ES-I3 (cell line): ENCODE measurements at regions not wholly inside any gene's neighbourhood (a gene's known extent, or its start where the extent isn't known, plus 50 kb on each side); places are given as distances from the start of the nearest gene placed in this dataset.

ENCODE experiments used
- H3K36me3 ChIP-seq: 2 replicates; pipeline ENCODE4 v1.6.1; 2013; ENCODE audit warnings: mild to moderate bottlenecking, low read length, control low read depth, moderate library complexity; ENCODE audit not compliant: insufficient read depth
- H3K4me1 ChIP-seq: 2 replicates; pipeline ENCODE4 v1.6.1; 2013; ENCODE audit warnings: mild to moderate bottlenecking, control low read depth, low read length; ENCODE audit not compliant: insufficient read depth
- H3K9ac ChIP-seq: 2 replicates; pipeline ENCODE4 v1.6.1; 2013; ENCODE audit warnings: low read depth, mild to moderate bottlenecking, low read length, moderate library complexity
- H3K9me3 ChIP-seq: 2 replicates; pipeline ENCODE4 v1.6.1; 2013; ENCODE audit warnings: mild to moderate bottlenecking, low read length, moderate library complexity; ENCODE audit not compliant: control insufficient read depth, insufficient read depth

GRCh38 chr13:108526286-108526685, 103.1 kb upstream of the MYO16 start:
- H3K9me3 ChIP-seq = no peaks in the 10 kb centered on the region
- no peaks in the 10 kb centered on the region for H3K36me3 ChIP-seq
- no peak overlapping the region for H3K9ac ChIP-seq
- no peaks in the 10 kb centered on the region for H3K4me1 ChIP-seq

DNA sequence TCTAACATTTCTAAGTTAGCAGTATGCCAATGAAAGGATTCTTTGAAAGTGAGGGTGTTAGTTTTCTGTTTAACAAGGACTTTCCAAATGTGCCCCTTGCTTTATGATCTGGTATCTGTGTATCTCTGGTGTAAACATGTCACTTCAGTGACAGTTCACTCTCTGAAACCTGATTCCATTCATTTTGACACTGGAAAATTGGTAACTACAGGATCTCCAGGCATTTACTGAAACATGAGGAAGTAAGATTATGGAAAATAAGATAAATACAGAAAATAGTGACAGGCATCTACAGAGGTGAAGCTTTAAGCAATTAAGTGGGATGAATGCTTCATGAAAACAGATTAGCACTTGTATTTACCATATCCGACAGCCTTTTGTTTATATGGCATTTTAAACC, 101.6 kb upstream of the MYO16 start:
- no peaks in the 10 kb centered on the region for H3K4me1 ChIP-seq
- H3K9me3 ChIP-seq = no peaks in the 10 kb centered on the region
- no peaks in the 10 kb centered on the region for H3K36me3 ChIP-seq
- no peak overlapping the region; the same call in 1 of the 2 replicates for H3K9ac ChIP-seq

DNA sequence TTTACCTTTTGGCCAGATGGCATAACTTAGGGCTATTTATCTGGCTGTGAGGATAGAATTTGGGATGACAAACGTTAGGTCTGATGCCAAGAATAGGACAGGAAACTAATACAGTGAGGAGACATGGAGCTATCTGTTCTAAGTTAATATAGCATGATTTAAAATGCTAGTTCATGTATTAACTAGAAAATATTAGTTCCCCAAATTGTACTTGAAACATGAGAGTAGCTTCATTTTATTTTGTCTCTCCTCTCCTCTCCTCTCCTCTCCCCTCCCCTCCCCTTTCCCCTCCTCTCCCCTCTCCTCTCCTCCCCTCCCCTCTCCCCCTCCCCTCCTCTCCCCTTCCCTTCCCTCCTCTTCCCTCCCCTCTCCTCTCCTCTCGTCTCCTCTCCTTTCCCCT, 101.1 kb upstream of the MYO16 start:
- Histone ChIP-seq H3K36me3 (no peaks in the 10 kb centered on the region), H3K4me1 (no peaks in the 10 kb centered on the region), H3K9ac (no peak overlapping the region), H3K9me3 (no peaks in the 10 kb centered on the region)

GRCh38 chr13:108533842-108534241, 95.6 kb upstream of the MYO16 start:
- H3K4me1 ChIP-seq = no peaks in the 10 kb centered on the region
- H3K36me3 ChIP-seq = no peaks in the 10 kb centered on the region
- no peak overlapping the region for H3K9ac ChIP-seq
- no peaks in the 10 kb centered on the region for H3K9me3 ChIP-seq

DNA sequence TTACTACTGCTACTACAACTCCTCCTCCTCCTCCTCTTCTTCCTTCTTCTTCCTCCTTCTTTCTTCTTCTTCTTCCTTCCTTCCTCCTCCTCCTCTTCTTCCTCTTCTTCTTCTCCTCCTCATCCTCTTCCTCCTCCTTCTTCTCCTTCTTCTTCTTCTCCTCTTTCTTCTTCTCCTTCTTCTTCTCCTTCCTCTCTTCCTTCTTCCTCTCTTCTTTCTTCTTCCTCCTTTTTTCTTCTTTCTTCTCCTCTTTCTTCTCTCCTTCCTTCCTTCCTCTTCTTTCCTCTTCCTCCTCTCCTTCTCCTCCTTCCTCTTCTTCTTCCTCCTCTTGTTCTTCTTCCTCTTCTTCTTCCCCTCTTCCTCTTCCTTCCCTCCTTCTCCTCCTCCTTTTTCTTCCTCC, 94.7 kb upstream of the MYO16 start:
- H3K36me3 ChIP-seq = no peaks in the 10 kb centered on the region
- H3K9me3 ChIP-seq = no peaks in the 10 kb centered on the region
- H3K4me1 ChIP-seq = no peaks in the 10 kb centered on the region
- no peak overlapping the region for H3K9ac ChIP-seq

GRCh38 chr13:108549934-108550333, 79.5 kb upstream of the MYO16 start:
- Histone ChIP-seq H3K9ac (no peak overlapping the region), H3K4me1 (no peaks in the 10 kb centered on the region), H3K36me3 (no peaks in the 10 kb centered on the region), H3K9me3 (no peaks in the 10 kb centered on the region)

DNA sequence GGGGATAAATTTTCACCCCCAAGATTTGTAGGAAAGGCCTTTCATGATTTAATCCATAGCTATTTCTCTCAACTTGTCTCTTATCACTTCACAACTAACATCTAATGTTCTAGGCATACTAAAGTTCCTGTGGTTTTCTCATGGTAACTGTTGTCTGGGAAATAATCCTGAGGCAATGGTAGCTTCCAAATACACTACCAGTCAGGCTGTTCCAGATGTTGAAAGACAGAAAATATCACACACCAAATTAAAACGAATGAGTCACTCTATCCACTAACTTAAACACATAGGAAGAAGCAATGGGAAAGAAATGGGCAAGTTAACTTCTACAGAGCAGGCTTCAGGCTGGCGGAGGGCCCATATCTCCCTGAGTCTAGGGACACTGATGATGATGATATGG, 77.7 kb upstream of the MYO16 start:
- no peak overlapping the region for H3K9ac ChIP-seq
- H3K9me3 ChIP-seq = no peaks in the 10 kb centered on the region
- H3K36me3 ChIP-seq = no peaks in the 10 kb centered on the region
- no peaks in the 10 kb centered on the region for H3K4me1 ChIP-seq

DNA sequence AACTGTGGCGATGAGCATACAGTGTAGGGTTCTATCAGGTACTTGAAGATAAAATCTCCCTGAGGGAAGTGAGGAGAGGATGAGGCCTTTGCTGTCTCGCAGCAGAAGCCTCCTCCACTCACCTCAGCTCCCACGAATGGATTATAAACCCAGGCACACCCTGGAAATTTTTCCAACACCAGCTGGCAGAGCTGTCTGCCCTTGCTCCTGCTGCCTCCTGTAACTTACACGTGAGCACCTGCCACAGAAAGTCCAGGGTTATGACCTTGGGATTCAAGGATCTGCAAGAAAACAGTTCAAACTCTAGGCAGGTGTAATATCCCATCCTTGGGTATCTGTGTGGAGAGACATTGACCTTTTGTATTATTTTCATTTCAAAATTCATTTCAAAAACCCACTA, 70.9 kb upstream of the MYO16 start:
- H3K4me1 ChIP-seq = no peaks in the 10 kb centered on the region
- H3K36me3 ChIP-seq = no peaks in the 10 kb centered on the region
- H3K9ac ChIP-seq = no peak overlapping the region
- H3K9me3 ChIP-seq = no peaks in the 10 kb centered on the region

DNA sequence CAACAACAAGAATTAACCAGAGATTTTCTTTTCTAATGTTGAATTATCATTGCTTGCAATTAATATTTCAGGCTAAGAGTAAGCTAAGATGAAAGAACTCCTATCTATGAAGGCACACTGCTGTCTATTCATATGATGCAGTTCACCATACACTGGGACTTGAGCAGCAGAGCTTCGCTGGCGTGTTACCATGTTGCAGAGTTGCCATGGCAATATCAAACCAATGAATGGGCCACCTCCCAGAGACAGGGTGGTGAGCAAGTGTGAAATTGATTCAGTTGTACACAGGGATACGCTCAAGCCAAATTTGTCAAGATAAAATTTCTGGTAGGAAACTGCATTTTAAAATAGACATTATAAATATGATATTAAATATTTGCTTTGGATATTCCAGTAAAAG, 69.3 kb upstream of the MYO16 start:
- Histone ChIP-seq H3K4me1 (no peaks in the 10 kb centered on the region), H3K9me3 (no peaks in the 10 kb centered on the region), H3K9ac (no peak overlapping the region), H3K36me3 (no peaks in the 10 kb centered on the region)

- no peak overlapping the region for H3K9ac ChIP-seq
- no peaks in the 10 kb centered on the region for H3K9me3 ChIP-seq
- H3K4me1 ChIP-seq = no peaks in the 10 kb centered on the region
- no peaks in the 10 kb centered on the region for H3K36me3 ChIP-seq
Measured at GRCh38 chr13:108561149-108561548, 68.3 kb upstream of the MYO16 start.

DNA sequence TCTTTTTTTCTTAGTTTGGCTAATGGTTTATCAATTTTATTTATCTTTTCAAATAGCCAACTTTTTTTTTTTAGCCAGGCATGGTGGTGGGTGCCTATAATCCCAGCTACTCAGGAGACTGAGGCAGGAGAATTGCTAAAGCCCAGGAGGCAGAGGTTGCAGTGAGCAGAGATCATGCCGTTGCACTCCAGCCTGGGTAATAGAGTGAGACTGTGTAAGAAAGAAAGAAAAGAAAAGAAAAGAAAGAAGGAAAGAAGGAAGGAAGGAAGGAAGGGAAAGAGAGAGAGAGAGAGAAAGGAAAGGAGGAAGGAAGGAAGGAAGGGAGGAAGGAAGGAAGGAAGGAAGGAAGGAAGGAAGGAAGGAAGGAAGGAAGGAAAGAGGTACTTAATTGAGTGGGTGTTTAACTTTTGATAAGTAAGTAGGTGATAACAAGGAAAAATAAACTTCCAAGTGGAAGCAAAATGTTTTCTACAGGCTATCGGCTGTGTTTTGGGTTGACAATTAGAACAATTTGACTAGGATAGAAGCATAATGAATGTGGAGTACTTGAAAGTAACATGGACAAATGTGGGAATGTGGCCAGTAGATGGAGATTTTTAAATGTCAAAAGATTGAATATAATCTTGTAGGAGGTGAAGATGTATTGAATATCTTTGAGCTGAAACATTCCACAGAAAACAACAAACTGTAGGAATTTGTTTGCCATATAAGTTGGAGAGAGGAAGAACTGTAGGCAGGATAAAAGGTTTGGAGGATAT, 62.8 kb upstream of the MYO16 start:
- H3K36me3 ChIP-seq = no peaks in the 10 kb centered on the region

DNA sequence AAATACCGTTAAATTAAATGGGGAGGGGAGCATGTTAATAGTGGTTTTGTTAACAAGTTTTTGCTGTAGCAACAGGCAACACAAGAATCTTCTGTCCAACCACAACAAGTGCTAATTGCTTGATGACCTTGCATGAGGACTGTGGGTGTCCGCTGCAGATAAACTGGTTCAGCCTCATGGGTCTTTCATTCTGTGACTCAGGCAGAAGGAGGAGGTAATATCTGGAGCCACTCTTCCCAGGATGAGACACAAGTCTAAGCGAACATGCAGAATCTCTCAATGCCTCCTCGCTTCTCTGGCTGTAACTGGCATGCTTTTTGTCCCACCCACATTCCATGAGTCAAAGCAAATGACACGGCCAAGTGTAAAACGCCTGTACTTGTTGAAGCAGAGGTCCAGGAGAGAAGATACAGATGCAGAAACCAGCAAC, 56.6 kb upstream of the MYO16 start:
- Histone ChIP-seq H3K9me3 (no peaks in the 10 kb centered on the region), H3K4me1 (no peaks in the 10 kb centered on the region), H3K9ac (no peak overlapping the region), H3K36me3 (no peaks in the 10 kb centered on the region)

More for the DNA sequence above, 62.8 kb upstream of the MYO16 start:
- H3K9me3 ChIP-seq = no peaks in the 10 kb centered on the region
- no peaks in the 10 kb centered on the region for H3K4me1 ChIP-seq
- no peak overlapping the region for H3K9ac ChIP-seq

DNA sequence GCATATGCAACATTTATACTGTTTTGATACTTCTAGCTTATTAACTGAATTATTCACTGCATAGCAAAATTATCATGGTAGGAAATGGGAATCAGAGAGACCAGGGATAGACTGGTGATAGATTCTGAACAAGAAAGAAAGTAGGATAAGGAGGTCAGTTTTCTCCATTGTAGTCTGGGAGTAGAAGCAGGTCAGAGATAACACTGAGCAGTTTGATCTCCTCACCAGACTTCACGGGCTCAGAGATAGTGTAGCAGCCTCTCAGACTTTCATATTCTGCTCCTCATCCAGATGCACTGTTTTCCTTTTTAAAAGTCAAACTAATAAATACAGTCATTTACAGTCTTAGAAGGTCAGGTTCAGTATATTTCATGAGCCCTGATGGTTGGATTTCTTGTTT, 56.0 kb upstream of the MYO16 start:
- Histone ChIP-seq H3K9me3 (no peaks in the 10 kb centered on the region), H3K36me3 (no peaks in the 10 kb centered on the region), H3K9ac (no peak overlapping the region)

GRCh38 chr13:108574856-108575255, 54.6 kb upstream of the MYO16 start:
- Histone ChIP-seq H3K4me1 (no peaks in the 10 kb centered on the region), H3K9me3 (no peaks in the 10 kb centered on the region), H3K9ac (no peak overlapping the region), H3K36me3 (no peaks in the 10 kb centered on the region)

More for the DNA sequence above, 56.0 kb upstream of the MYO16 start:
- H3K4me1 ChIP-seq = no peaks in the 10 kb centered on the region

DNA sequence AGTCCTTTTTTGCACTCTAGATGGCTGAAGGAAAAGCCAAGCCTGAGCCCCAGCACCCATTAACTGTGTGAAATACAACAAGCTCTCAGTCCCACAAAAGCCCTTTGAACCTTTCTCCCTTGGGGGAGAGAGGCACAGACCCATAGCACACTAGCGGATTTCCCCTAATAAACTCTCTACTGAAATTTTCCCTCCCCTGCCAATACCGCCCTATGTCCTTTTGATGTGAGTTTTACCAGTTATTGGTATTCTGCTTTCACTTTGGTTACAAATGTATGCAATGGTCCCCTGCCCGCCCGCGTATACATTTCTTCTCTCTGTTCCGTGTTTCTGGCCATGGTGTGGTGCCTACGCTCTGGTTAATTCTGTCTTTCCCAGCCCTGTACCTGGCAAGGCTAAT, 54.0 kb upstream of the MYO16 start:
- Histone ChIP-seq H3K9ac (no peak overlapping the region), H3K9me3 (no peaks in the 10 kb centered on the region), H3K36me3 (no peaks in the 10 kb centered on the region), H3K4me1 (no peaks in the 10 kb centered on the region)
